ENCODE measurements at regions not wholly inside any gene's neighbourhood (a gene's known extent, or its start where the extent isn't known, plus 50 kb on each side); places are given as distances from the start of the nearest gene placed in this dataset.

DNA sequence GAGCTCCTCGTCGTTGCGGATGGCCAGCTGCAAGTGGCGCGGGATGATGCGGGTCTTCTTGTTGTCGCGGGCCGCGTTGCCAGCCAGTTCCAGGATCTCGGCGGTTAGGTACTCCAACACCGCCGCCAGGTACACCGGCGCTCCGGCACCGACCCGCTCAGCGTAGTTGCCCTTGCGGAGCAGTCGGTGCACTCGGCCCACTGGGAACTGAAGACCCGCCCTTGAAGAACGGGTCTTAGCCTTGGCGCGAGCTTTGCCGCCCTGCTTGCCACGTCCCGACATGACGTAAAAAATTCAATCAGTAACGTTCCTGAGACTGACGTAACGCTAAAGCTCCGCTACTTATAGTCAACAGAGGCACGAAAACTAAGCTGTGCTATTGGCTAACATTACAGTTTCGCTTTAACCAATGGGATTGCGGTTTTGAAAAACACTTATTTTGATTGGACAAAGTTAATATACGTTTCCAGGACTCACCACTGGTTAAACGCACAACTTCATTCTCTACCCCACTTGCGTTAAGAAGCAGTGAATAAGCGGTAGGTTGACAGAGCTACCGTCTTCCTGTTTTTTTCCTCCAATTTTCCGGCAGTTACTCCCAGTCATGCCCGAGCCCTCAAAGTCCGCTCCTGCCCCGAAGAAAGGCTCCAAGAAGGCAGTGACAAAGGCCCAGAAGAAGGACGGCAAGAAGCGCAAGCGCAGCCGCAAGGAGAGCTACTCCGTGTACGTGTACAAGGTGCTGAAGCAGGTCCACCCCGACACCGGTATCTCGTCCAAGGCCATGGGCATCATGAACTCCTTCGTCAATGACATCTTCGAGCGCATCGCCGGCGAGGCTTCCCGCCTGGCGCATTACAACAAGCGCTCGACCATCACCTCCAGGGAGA is 73.9 kb downstream of the OR2B2 start:
- H3K4me3 ChIP-seq (ENCODE audit: low read depth, low read length) = peak overlapping the region; percentile 80
- TF ChIP-seq, protein P1, sequence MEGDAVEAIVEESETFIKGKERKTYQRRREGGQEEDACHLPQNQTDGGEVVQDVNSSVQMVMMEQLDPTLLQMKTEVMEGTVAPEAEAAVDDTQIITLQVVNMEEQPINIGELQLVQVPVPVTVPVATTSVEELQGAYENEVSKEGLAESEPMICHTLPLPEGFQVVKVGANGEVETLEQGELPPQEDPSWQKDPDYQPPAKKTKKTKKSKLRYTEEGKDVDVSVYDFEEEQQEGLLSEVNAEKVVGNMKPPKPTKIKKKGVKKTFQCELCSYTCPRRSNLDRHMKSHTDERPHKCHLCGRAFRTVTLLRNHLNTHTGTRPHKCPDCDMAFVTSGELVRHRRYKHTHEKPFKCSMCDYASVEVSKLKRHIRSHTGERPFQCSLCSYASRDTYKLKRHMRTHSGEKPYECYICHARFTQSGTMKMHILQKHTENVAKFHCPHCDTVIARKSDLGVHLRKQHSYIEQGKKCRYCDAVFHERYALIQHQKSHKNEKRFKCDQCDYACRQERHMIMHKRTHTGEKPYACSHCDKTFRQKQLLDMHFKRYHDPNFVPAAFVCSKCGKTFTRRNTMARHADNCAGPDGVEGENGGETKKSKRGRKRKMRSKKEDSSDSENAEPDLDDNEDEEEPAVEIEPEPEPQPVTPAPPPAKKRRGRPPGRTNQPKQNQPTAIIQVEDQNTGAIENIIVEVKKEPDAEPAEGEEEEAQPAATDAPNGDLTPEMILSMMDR (IDR thresholded peaks at IDR 0.05; ENCODE audit: insufficient read depth, low read length) = no peak
- peak; percentile 100 for DNase-seq (ENCODE audit: low read depth)

DNA sequence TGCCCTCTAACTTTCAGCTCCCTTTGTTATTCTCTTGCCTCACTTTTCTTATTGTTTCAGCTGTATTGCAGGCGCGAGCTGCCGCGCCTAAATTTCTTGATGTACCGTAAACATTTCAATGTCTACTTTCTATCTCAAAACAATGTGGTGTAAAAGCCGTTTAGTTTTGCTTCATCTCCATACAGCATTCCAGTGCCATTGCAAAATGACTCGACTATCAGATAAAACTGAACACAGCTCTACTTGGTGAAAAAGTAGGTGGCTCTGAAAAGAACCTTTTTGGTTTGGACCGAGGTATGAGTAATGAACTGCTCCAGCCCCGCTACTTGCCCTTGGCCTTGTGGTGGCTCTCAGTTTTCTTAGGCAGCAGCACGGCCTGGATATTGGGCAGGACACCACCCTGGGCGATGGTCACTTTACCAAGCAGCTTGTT is 74.6 kb downstream of the OR2B2 start:
- H3K4me3 ChIP-seq (ENCODE audit: low read depth, low read length) = peak overlapping the region; percentile 80
- peak; percentile 70 for DNase-seq (ENCODE audit: low read depth)
- TF ChIP-seq, protein P1 (IDR thresholded peaks at IDR 0.05; ENCODE audit: insufficient read depth, low read length) = no peak

DNA sequence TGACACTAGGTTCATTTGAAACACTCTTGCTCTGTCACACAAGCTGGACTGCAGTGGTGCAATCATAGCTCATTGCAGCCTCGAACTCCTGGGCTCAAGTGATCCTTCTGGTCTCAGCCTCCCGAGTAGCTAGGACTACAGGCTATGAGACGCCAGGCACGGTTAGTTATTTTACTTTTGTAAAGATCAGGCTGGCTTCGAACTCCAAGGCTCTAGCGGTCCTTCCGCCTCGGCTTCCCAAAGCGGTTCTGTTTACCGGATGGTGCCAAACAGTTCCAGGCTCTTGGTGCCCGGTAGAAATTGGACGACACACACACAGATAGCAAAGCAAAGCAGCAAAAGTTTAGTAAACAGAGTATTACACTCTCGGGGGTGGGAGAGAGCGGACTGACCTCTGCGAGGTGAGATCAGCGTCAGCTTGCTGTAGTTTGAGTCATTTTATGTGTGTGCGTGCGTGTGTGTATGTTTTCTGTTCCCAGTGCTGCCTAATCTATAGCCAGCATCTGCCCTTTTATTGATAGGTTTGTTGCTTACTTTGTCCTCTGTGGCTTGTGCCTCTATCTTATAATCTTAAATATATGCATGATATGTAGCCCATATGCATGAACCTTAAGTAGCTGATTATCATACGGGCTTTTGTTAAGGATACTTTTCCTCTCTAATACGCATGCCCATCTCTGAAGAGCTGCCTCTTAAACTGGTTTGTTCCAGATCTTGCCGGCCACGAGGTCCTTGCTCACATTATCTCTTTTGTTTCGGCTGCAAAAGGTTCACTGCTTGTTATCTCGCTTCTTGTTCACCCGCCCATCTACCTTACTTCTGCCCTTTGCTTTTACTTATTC is 75.2 kb downstream of the OR2B2 start:
- TF ChIP-seq, protein P1 (IDR thresholded peaks at IDR 0.05; ENCODE audit: insufficient read depth, low read length) = no peak
- DNase-seq (ENCODE audit: low read depth) = peak; percentile 90

DNA sequence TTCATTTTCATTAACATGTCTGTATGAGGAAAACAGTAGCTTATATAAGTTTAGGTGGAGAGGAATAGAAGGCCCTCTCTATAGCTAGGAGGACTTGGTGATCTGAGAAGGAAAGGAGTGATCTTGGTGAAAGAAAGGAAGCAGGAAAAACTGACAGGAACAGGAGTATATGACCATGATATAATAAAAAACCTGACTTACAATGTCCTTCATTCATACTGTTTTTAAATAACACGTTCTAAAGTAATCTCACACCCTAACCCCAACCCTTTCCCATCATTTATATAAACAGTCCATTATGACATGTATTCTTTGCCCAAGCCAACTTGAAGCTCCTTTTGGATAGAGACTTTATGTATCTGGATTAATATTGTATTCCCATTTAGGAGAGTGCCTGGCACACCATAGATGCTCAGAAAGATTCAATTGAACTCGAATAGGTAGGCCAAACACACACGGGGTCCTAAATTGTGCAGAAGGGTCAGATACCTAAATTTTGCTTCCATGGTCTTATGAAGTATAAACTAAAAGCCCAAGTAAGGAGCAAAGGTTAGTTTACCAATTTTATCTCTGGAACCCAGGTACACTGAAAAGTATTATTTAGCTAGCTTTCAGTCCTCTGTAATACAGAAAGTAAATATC is 75.9 kb downstream of the OR2B2 start:
- peak overlapping the region; percentile 80 for H3K4me3 ChIP-seq (ENCODE audit: low read depth, low read length)
- no peak for DNase-seq (ENCODE audit: low read depth)
- TF ChIP-seq, protein P1 (IDR thresholded peaks at IDR 0.05; ENCODE audit: insufficient read depth, low read length) = no peak

More for the DNA sequence above, 75.2 kb downstream of the OR2B2 start:
- peak overlapping the region; percentile 80 for H3K4me3 ChIP-seq (ENCODE audit: low read depth, low read length)

DNA sequence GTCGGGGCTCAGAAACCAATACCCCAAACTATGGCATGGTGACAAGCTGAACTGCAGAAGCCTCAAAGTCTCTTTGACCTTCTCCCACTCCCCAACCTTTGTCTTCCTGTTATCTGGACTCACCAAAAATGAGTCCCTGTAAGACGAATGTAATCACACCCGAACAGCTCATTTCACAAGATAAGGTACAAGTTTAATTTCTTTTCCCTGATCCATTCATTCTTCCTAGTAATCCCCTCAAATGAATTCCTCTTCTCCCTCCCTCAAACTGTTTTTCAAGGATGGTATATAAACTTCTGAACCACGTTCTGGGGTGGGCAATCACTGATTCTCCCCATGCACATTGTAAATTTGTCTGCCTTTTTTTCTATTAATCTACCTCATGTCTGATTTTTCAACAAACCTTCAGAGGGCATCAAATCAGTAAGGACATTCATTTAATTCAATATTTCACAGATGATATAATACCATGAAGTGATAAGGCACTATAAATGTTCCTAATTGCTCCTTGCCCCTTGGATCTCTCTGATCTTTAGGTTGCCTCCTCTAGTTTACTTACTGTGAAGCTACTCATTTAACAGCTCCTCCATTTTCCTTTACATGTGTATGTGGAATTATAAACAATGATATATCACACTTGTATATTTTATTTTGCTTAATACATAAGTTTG is 77.2 kb downstream of the OR2B2 start:
- TF ChIP-seq, protein P1 (IDR thresholded peaks at IDR 0.05; ENCODE audit: insufficient read depth, low read length) = no peak
- no peak overlapping the region for H3K4me3 ChIP-seq (ENCODE audit: low read depth, low read length)
- DNase-seq (ENCODE audit: low read depth) = no peak

DNA sequence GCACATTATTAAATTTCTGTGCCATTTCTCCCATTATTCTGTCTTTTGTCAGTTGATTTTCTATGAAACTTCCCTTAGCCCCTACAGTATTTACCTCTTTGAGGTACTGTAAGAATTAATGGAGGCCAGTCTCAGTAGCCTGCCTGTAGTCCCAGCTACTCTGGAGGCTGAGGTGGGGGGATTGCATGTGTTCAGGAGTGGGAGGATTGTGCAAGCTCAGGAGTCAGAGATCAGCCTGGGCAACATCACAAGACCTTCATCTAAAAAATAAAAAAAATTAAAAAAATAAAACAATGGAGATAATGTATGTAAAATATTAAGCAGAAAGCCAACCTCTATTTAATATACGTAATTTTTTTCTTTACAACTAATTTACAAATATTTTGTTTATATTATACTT is 77.8 kb downstream of the OR2B2 start:
- DNase-seq (ENCODE audit: low read depth) = no peak
- TF ChIP-seq, protein P1 (IDR thresholded peaks at IDR 0.05; ENCODE audit: insufficient read depth, low read length) = no peak
- no peak overlapping the region for H3K4me3 ChIP-seq (ENCODE audit: low read depth, low read length)

DNA sequence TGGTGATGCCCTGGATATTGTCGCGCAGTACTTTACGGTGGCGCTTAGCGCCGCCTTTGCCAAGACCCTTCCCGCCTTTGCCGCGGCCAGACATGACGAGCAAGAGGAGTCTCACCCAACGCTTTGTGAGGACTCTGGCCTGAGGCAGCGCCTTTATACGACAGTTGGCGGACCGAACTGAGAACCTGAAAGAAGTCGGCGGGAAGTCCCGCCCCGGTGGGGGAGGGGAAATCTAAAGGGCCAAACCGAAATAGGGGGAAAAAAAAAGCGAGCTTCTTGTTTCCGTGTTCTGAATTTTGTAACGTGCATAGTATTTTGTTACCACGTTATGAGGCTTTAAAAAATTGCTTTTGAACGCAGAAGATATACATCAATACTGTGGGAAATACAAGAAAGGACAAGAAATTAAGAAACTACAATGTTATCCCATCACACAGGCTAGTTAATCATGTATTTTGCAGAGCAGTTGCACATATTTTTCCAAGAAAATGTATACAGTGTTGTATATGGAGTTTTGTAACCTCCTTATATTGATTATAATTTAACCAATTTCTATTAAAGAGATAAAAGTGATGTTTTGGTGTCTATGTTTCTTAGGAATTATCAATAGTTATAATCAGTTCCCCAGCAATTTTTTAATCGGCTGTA is 80.6 kb downstream of the OR2B2 start:
- DNase-seq (ENCODE audit: low read depth) = peak; percentile 63
- peak overlapping the region; percentile 57 for H3K4me3 ChIP-seq (ENCODE audit: low read depth, low read length)

DNA sequence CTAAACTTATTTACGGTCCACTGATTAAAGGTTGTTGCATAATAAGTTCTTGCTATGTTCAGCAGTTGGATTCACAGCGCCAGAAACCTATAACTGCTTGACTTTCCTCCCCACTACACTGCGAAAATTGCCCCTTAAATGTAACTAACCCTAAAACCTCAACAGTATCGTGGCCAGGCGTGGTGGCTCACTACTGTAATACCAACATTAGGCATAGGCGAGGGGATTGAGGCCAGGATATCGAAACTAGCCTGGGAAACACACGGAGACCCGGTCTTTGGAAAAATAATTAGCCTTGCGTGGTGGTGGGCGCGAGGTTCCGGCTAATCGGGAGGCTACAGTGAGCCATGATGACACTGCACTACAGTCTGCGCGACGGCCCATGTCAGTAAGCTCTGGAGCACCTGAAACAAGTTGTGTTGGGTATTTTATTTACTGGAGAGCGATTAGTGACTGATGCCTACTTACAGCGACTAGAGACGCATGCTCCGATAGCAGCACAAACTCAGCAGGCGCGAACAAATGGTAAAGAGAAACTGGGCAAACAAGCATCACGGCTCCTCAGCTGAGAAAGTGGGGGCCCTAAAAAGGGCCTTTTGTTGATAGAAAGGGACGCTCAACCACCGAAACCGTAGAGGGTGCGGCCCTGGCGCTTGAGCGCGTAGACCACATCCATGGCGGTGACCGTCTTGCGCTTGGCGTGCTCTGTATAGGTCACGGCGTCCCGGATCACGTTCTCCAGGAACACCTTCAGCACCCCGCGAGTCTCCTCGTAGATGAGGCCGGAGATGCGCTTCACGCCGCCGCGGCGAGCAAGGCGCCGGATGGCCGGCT is 81.4 kb downstream of the OR2B2 start:
- peak overlapping the region; percentile 68 for H3K4me3 ChIP-seq (ENCODE audit: low read depth, low read length)
- peak; percentile 53 for DNase-seq (ENCODE audit: low read depth)
